Psoas muscle (tissue), 7 donors: ENCODE measurements at regions not wholly inside any gene's neighbourhood (a gene's known extent, or its start where the extent isn't known, plus 50 kb on each side); places are given as distances from the start of the nearest gene placed in this dataset.

Experiments used
- ATAC-seq, 4 donors: fragments of 200-7000 bp; cut with Tn5 transposase; one replicate each; pipeline ENCODE4 v1.9.1; 2020; ENCODE audit warnings: moderate library complexity in 3 of 4, mild to moderate bottlenecking in 2 of 4
- DNase-seq, 2 donors: peaks; one replicate each; pipeline ENCODE4 v3.0.0-alpha.2; 2020
- H3K27ac ChIP-seq: fragments of 200-600 bp; one replicate; pipeline ENCODE4 v1.8.0; 2022
- H3K27me3 ChIP-seq, 3 donors: fragments of 200-600 bp in 1 of 3; one replicate each; pipeline versions ENCODE4 v1.6.1 to v1.8.0; 2013 to 2022; ENCODE audit warnings: low read length in 2 of 3, mild to moderate bottlenecking in 2 of 3, moderate library complexity in 1 of 3; ENCODE audit not compliant: insufficient read depth in 3 of 3
- H3K36me3 ChIP-seq, 2 donors: fragments of 200-600 bp in 1 of 2; one replicate each; pipeline versions ENCODE4 v1.6.1 to v1.8.0; 2013 to 2022; ENCODE audit warnings: low read depth in 1 of 2, mild to moderate bottlenecking in 1 of 2, moderate library complexity in 1 of 2; ENCODE audit not compliant: insufficient read depth in 1 of 2
- H3K4me1 ChIP-seq: fragments of 200-600 bp; one replicate; pipeline ENCODE4 v1.8.0; 2022
- H3K4me3 ChIP-seq: fragments of 200-600 bp; one replicate; pipeline ENCODE4 v1.8.0; 2022; ENCODE audit warnings: mild to moderate bottlenecking
- H3K9me3 ChIP-seq: fragments of 200-600 bp; one replicate; pipeline ENCODE4 v1.8.0; 2022
- CTCF ChIP-seq: fragments of 200-600 bp; IDR thresholded peaks from one replicate; pipeline ENCODE4 v1.8.0; 2022; ENCODE audit warnings: antibody characterized with exemption
- WGBS, 3 donors: extraction: QIAGEN DNeasy Blood & Tissue Kit; methylation state at CpG; one replicate each; pipeline versions ENCODE4 v1.1.6 to v1.1.7; 2013; 5-methylcytosine and 5-hydroxymethylcytosine counted together
- intact Hi-C, 2 donors: fragments of 100-400 bp; cut with DNase I; formaldehyde crosslinking; loops; one replicate each; pipeline versions ENCODE4 v1.11.0 to v1.14.2; 2022
- donor health status: healthy with polysubstance abuse.
- donor health status: DM: no; HTN: no; CAD: no; lungs with moderate emphysema.
- donor health status: Bipolar disorder and iron deficiency.
- donor health status: healthy.
- donor health status: DM: yes; HTN: yes; CAD: no.
- donor health status: DM: no; HTN: no; CAD: no.
- donor health status: DM: yes; HTN: yes; CAD: no.

GRCh38 chr9:89881431-89881830 lies 276.6 kb downstream of the GADD45G start:
- no peaks in the 10 kb centered on the region for H3K36me3 ChIP-seq
- H3K27ac ChIP-seq, result no peak overlapping the region
- 92 to 100% (median 97%) methylated on average over 1 of the region's 1 CpG for WGBS, 3 donors
- no peak overlapping the region for H3K4me3 ChIP-seq
- H3K9me3 ChIP-seq, result no peaks in the 10 kb centered on the region
- H3K4me1 ChIP-seq, result peaks cover 47% of the 10 kb centered on the region
- no peaks in the 10 kb centered on the region for H3K27me3 ChIP-seq
- DNase-seq (no peak), ATAC-seq (no peak)
- intact Hi-C loops, result loop anchor here in 1 of 2 donors (10.0 kb wide), 1 partner anchor 247 kb away; no protein-coding TSS in a partner anchor
- no peak for TF ChIP-seq CTCF

- DNase-seq (no peak), ATAC-seq (no peak)
- Histone ChIP-seq H3K36me3 (no peaks in the 10 kb centered on the region), H3K27me3 (no peaks in the 10 kb centered on the region), H3K4me1 (peaks cover 48% of the 10 kb centered on the region), H3K9me3 (no peaks in the 10 kb centered on the region), H3K4me3 (no peak overlapping the region), H3K27ac (no peak overlapping the region)
- intact Hi-C loops, result loop anchor here in 1 of 2 donors (10.0 kb wide), 1 partner anchor 248 kb away; no protein-coding TSS in a partner anchor
- TF ChIP-seq CTCF, result no peak
- WGBS, 3 donors, result 92 to 99% (median 98%) methylated on average over 7 of the region's 7 CpGs
Measured at GRCh38 chr9:89882930-89883361, 278.1 kb downstream of the GADD45G start.

- peak in 3 of 4 donors; percentile 43 to 65 (median 55) for ATAC-seq
- H3K9me3 ChIP-seq, result no peaks in the 10 kb centered on the region
- no peak for TF ChIP-seq CTCF
- no peaks in the 10 kb centered on the region for H3K27me3 ChIP-seq
- peak in 1 of 2 donors; percentile 70 for DNase-seq
- no peak overlapping the region for H3K4me3 ChIP-seq
- H3K4me1 ChIP-seq, result peaks cover 47% of the 10 kb centered on the region
- H3K36me3 ChIP-seq, result no peaks in the 10 kb centered on the region
- intact Hi-C loops, result loop anchor here in 1 of 2 donors (10.0 kb wide), 1 partner anchor 249 kb away; no protein-coding TSS in a partner anchor
- H3K27ac ChIP-seq, result peak overlapping the region; percentile 74
- 80 to 93% (median 83%) methylated on average over 12 of the region's 12 CpGs for WGBS, 3 donors
Measured at GRCh38 chr9:89883401-89884341, 278.9 kb downstream of the GADD45G start.

- 51 to 63% (median 53%) methylated on average over 13 of the region's 13 CpGs for WGBS, 3 donors
- no peak overlapping the region for H3K4me3 ChIP-seq
- no peaks in the 10 kb centered on the region for H3K36me3 ChIP-seq
- intact Hi-C loops, result loop anchor here (5.0 to 10.0 kb wide), 3 partner anchors 53 to 250 kb away; no protein-coding TSS in a partner anchor
- peaks cover 40% of the 10 kb centered on the region for H3K4me1 ChIP-seq
- DNase-seq (peak; percentile 64 to 90), ATAC-seq (peak; percentile 84 to 91 (median 86))
- TF ChIP-seq CTCF, result no peak
- peak overlapping the region; percentile 74 for H3K27ac ChIP-seq
- H3K9me3 ChIP-seq, result no peaks in the 10 kb centered on the region
- no peaks in the 10 kb centered on the region for H3K27me3 ChIP-seq
Measured at GRCh38 chr9:89884356-89885083, 279.7 kb downstream of the GADD45G start.
